AG04450 (cell line): ENCODE measurements at regions not wholly inside any gene's neighbourhood (a gene's known extent, or its start where the extent isn't known, plus 50 kb on each side); places are given as distances from the start of the nearest gene placed in this dataset.

Source experiments
- CTCF ChIA-PET: fragments of 300-600, 350-600 bp; formaldehyde crosslinking; extraction: SDS; loops from one replicate; lab custom pipeline; 2022; ENCODE audit warnings: antibody characterized with exemption, inconsistent platforms; lab: Charles Lee
- POLR2A ChIA-PET: fragments of 350-600 bp; formaldehyde crosslinking; extraction: SDS; loops from one replicate; lab custom pipeline; 2021; ENCODE audit warnings: antibody characterized with exemption, inconsistent platforms; lab: Yijun Ruan, JAX
- DNase-seq: peaks from one replicate; pipeline ENCODE4 v3.0.0-alpha.2; 2011; ENCODE audit warnings: low read depth, low spot score
- H3K27ac ChIP-seq: one replicate; pipeline ENCODE4 v1.5.1; 2012; ENCODE audit warnings: low read depth, low read length, control low read depth
- H3K27me3 ChIP-seq: one replicate; pipeline ENCODE4 v1.6.0; 2012; ENCODE audit warnings: low read length; ENCODE audit not compliant: control insufficient read depth, insufficient read depth
- H3K4me3 ChIP-seq: 2 replicates; pipeline ENCODE4 v1.5.1; 2011; ENCODE audit warnings: mild to moderate bottlenecking, low read depth, low read length, control low read depth
- H3K9me3 ChIP-seq: 2 replicates; pipeline ENCODE4 v1.5.1; 2012; ENCODE audit warnings: low read length; ENCODE audit not compliant: control insufficient read depth, insufficient read depth
- TF ChIP-seq, protein P1 (sequence below): IDR thresholded peaks from 2 replicates; pipeline ENCODE4 v1.5.1; 2011; ENCODE audit warnings: low read depth, low read length, control low read depth, inconsistent platforms

DNA sequence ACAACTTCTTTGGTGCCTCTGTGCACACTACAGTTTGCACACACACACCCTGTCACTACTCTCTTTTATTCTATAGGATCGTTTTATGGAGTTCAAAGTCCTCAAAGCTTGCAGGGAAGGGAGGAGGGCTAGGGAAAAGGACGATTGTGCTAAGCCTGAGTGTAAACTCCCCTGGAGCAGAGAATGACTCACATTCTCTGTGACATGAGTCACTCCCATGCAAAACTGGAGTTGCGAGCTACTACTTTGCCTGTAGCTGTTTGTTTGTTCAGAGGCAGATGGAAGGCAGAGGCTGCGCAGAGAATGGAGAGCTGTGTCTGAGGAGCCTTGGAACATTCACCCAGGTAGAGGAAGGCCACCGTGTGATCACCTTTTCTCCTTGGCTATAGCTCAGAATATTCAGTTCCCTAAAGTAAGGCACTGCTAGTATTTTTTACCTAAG, 80.5 kb upstream of the MBNL2 start:
- POLR2A ChIA-PET: interaction anchor here (0.6 to 1.9 kb wide), 5 partner anchors 16 to 115 kb away, joined by 3 to 15 read pairs (median 4); partner anchors contain the start of gene MBNL2
- H3K27me3 ChIP-seq: no peaks in the 10 kb centered on the region
- CTCF ChIA-PET: interaction anchor here (1.0 to 3.7 kb wide), 4 partner anchors 16 to 218 kb away, joined by 3 to 28 read pairs (median 7); no protein-coding TSS in a partner anchor
- TF ChIP-seq, protein P1, sequence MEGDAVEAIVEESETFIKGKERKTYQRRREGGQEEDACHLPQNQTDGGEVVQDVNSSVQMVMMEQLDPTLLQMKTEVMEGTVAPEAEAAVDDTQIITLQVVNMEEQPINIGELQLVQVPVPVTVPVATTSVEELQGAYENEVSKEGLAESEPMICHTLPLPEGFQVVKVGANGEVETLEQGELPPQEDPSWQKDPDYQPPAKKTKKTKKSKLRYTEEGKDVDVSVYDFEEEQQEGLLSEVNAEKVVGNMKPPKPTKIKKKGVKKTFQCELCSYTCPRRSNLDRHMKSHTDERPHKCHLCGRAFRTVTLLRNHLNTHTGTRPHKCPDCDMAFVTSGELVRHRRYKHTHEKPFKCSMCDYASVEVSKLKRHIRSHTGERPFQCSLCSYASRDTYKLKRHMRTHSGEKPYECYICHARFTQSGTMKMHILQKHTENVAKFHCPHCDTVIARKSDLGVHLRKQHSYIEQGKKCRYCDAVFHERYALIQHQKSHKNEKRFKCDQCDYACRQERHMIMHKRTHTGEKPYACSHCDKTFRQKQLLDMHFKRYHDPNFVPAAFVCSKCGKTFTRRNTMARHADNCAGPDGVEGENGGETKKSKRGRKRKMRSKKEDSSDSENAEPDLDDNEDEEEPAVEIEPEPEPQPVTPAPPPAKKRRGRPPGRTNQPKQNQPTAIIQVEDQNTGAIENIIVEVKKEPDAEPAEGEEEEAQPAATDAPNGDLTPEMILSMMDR: no peak
- peak; percentile 71 for DNase-seq
- H3K27ac ChIP-seq: no peak overlapping the region
- no peaks in the 10 kb centered on the region for H3K9me3 ChIP-seq
- H3K4me3 ChIP-seq: peak overlapping the region; percentile 18; the same call in 1 of the 2 replicates

DNA sequence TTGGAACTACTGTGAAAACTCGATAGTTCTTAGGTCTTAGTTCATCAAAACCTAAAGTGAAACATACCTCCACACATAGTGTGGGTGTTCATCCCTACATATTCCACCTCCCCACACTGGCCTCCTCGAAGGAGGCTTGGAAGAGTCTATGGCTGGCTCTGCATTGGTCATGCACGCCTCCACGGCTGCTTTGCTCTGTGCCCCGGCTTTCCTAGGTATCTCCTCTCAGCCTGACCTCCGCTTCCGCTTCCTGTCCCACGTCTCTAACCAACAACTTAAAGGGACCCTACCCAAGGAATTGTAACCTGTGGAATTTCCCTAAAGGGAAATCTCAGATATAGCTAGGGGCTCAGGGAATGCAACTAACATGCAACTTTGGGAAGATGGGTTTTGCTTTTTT, 79.7 kb upstream of the MBNL2 start:
- CTCF ChIA-PET: interaction anchor here (0.8 to 3.7 kb wide), 5 partner anchors 33 to 217 kb away, joined by 3 to 28 read pairs (median 6); no protein-coding TSS in a partner anchor
- H3K27me3 ChIP-seq: no peaks in the 10 kb centered on the region
- POLR2A ChIA-PET: interaction anchor here (1.9 kb wide), 1 partner anchor 17 kb away, joined by 15 read pairs; no protein-coding TSS in a partner anchor
- H3K9me3 ChIP-seq: no peaks in the 10 kb centered on the region
- no peak for DNase-seq
- H3K27ac ChIP-seq: no peak overlapping the region
- TF ChIP-seq, protein P1: no peak
- no peak overlapping the region; the same call in 1 of the 2 replicates for H3K4me3 ChIP-seq

DNA sequence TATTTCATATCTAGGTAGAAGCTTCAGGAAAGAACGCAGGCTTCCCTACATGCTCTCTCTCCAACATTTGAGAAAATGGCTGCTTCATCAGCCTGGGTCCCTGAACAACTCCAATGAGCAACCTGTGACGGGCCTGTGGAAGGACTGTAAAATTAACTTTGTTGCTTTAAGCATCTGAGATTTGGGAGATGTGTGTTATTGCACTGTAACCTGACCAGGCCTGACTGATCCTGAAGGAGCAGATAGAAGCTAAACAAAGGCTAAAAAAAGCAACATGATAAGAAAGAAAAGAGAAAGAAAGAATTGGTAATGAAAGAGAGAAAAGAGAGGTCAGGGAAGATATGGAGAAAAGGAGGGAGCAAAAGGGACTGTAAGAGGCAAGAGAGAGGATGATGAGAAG, 77.1 kb upstream of the MBNL2 start:
- CTCF ChIA-PET: no interaction called here
- TF ChIP-seq, protein P1: no peak
- no peak for DNase-seq
- Histone ChIP-seq H3K9me3 (no peaks in the 10 kb centered on the region), H3K27ac (no peak overlapping the region), H3K27me3 (no peaks in the 10 kb centered on the region), H3K4me3 (no peak overlapping the region)
- POLR2A ChIA-PET: interaction anchor here (0.6 kb wide), 1 partner anchor 981 kb away, joined by 3 read pairs; no protein-coding TSS in a partner anchor

DNA sequence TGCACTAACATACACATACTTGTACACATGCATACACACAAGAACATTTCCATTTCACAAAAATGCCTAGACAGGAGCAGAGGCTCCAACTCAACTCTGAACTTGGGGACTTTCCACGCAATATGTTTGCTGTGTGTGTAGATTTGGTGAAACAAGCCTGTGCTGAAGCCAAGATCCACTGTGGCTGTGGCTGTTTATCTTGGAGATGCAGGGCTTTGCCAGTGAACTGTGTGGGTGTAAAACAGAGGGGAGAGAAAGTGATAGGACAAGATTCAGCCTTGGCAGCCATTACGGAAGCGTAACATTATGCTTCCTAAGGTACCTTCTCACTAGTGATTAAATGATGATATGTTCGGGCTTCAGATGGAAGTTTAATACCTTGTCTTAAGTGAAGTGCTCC, 73.2 kb upstream of the MBNL2 start:
- Histone ChIP-seq H3K27ac (no peak overlapping the region), H3K4me3 (no peak overlapping the region), H3K27me3 (no peaks in the 10 kb centered on the region), H3K9me3 (no peaks in the 10 kb centered on the region)
- no peak for DNase-seq
- TF ChIP-seq, protein P1: no peak
- ChIA-PET CTCF (interaction anchor here (0.9 kb wide), 1 partner anchor 39 kb away, joined by 3 read pairs; no protein-coding TSS in a partner anchor), POLR2A (no interaction called here)

DNA sequence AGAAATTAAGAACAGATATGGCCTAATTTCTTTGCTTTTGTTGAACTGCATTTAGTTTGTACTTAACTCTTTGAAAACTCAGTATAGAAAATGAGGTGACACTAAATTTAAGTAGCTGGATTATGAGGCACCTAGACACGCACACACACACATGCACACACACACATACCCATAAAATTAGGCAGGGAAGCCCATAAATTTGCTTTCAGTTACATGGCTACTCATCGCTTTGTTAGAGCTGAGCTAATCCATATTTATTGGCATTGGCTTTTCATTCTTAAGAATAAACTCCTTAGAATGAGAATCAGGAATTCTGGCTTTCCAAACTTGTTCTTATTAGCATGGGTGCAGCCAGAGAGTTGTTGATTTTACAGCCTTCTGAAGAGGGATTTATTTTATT, 61.7 kb upstream of the MBNL2 start:
- Histone ChIP-seq H3K9me3 (no peaks in the 10 kb centered on the region), H3K4me3 (no peak overlapping the region), H3K27me3 (no peaks in the 10 kb centered on the region), H3K27ac (no peak overlapping the region)
- TF ChIP-seq, protein P1: no peak
- no peak for DNase-seq
- ChIA-PET CTCF (no interaction called here), POLR2A (no interaction called here)
